C4-2B (cell line): ENCODE measurements at regions not wholly inside any gene's neighbourhood (a gene's known extent, or its start where the extent isn't known, plus 50 kb on each side); places are given as distances from the start of the nearest gene placed in this dataset.

Experiments used
- H3K27ac ChIP-seq: fragments of 450-650 bp; 2 replicates; pipeline ENCODE4 v1.5.1; 2017
- ZFX ChIP-seq: fragments of 450-650 bp; IDR thresholded peaks from 2 replicates; pipeline ENCODE4 v1.6.1; 2017
- TF ChIP-seq, protein P1 (sequence below): fragments of 450-650 bp; conservative IDR thresholded peaks from 2 replicates; pipeline ENCODE4 v1.5.1; 2017; ENCODE audit warnings: mild to moderate bottlenecking

DNA sequence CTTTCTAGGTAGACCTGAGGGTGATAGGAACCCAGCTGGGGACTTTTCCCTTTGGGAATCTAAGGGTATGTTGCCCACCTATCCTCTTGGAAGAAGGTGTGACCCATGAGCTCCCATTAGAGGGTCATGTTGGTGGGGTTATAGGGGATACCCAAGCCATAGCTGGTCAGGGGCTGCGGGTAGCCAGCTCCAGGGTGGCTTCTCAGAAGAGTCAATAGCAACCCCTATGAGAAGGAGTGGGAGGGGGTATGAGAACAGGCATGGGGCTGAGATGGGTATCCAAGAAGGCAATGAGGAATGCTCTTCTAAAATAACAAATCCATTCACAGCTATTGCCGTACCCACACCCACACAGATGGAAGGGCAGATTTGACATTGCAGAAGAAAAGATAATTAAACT, 217.8 kb downstream of the UACA start:
- no peak for TF ChIP-seq ZFX
- TF ChIP-seq, protein P1, sequence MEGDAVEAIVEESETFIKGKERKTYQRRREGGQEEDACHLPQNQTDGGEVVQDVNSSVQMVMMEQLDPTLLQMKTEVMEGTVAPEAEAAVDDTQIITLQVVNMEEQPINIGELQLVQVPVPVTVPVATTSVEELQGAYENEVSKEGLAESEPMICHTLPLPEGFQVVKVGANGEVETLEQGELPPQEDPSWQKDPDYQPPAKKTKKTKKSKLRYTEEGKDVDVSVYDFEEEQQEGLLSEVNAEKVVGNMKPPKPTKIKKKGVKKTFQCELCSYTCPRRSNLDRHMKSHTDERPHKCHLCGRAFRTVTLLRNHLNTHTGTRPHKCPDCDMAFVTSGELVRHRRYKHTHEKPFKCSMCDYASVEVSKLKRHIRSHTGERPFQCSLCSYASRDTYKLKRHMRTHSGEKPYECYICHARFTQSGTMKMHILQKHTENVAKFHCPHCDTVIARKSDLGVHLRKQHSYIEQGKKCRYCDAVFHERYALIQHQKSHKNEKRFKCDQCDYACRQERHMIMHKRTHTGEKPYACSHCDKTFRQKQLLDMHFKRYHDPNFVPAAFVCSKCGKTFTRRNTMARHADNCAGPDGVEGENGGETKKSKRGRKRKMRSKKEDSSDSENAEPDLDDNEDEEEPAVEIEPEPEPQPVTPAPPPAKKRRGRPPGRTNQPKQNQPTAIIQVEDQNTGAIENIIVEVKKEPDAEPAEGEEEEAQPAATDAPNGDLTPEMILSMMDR: no peak
- H3K27ac ChIP-seq: no peak overlapping the region

DNA sequence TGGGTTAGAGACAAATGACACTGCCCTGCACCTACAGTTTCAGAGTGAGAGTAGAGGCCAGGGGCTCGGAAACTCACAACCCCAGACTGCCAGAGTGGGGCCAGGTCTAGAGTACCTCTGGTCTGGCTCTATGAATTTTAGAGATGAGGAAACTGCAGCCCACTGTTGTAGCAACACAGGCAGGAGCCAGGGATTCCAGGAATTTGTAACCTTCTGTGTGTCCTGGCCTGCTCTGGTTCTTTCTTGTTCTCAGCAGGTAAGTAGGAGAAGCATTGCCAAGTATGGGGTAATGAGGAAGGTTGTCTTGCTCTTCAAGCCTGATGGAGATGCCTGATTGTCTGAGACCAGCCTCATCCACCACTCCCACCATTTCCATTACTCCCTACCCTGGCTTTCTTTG, 221.8 kb downstream of the UACA start:
- TF ChIP-seq ZFX: no peak
- TF ChIP-seq, protein P1: no peak
- H3K27ac ChIP-seq: no peak overlapping the region

DNA sequence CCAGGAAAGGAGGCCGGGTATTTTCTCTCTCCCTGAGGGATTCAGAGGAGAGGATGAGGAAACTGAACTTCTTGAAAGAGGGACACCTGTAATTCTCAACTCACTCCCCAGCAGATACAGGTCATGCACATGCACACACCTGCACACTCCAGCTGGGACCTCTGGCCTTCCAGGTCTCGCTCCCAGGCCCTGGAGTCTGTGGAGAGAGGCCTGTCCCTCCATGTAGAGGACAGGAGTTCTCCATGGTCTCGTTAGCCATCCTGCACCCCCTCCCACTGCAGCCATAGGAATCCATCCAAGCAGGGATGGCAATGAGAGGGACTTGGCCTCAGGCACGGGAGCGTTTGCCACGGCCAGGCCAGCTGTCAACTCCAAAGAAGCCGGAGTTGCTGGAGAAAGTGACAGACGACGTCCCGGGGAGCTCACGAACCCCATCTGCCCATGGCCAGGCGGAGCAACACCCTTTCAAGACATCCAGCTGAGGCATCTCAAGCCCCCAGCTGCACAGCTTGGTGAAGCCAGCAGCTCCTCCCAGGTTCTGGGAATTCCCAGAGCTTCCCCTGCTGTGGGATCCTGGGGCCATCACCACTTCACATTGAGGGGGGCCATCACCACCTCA, 223.3 kb downstream of the UACA start:
- no peak for TF ChIP-seq ZFX
- TF ChIP-seq, protein P1: no peak

DNA sequence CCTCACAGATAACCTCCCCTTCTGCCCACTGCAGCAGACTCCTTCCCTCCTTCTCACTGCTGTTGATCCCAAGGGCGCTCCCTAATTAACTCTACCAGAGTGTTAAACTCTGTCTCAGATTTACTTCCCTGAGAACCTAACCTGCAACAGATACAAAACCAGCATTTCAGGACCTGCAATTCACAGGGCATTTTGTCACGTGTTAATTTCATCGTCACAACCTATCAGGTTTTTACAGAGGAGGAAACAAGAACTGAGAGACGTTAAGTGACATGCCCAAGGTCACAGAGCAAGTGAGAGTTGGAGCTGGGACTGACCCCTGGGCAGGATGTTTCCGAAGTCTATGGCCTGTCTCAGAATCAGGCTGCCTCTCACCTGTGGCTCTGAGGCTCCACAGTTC, 223.9 kb downstream of the UACA start:
- H3K27ac ChIP-seq: peak overlapping the region; percentile 18
- no peak for TF ChIP-seq ZFX
- TF ChIP-seq, protein P1: no peak

More for the DNA sequence above, 223.3 kb downstream of the UACA start:
- H3K27ac ChIP-seq: peak overlapping the region; percentile 18

DNA sequence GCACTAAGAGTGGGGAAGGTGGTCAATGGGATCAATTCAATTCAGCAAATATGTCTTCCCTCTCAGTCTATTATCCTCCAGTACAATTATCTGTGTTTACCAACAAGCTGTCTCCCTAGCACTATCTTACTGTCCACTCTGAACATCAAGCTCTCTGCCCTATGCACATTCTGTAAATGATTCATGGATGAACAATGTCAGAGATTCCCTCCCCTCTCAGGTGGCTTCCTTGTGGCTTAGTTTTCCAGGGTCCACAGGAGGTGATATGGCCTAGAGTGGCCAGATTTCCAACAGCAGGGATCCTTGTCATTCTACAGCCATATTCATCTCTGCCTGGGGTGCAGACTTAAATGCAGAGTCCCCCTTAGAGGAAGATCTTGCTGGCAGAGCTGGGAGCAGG, 225.1 kb downstream of the UACA start:
- TF ChIP-seq ZFX: no peak
- TF ChIP-seq, protein P1: no peak
- H3K27ac ChIP-seq: no peak overlapping the region

DNA sequence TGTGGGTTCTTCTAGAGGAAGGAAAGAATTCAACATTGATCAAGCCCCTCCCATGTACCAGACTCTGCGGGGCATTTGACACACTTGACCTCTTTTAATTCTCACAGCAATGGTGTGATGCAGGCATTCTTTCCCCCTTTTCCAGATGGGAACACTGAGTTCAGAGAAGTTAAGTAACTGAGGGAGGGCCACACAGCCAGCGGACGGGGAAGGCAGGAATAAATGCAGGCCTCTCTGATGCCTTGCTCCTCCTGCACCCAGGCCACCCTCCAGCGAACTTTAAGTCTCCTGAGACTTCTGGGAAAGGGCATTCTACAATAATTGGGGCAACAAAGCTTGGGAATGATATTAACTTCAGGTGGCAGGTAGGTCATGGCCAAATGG, 227.4 kb downstream of the UACA start:
- H3K27ac ChIP-seq: no peak overlapping the region
- TF ChIP-seq ZFX: no peak
- TF ChIP-seq, protein P1: no peak

DNA sequence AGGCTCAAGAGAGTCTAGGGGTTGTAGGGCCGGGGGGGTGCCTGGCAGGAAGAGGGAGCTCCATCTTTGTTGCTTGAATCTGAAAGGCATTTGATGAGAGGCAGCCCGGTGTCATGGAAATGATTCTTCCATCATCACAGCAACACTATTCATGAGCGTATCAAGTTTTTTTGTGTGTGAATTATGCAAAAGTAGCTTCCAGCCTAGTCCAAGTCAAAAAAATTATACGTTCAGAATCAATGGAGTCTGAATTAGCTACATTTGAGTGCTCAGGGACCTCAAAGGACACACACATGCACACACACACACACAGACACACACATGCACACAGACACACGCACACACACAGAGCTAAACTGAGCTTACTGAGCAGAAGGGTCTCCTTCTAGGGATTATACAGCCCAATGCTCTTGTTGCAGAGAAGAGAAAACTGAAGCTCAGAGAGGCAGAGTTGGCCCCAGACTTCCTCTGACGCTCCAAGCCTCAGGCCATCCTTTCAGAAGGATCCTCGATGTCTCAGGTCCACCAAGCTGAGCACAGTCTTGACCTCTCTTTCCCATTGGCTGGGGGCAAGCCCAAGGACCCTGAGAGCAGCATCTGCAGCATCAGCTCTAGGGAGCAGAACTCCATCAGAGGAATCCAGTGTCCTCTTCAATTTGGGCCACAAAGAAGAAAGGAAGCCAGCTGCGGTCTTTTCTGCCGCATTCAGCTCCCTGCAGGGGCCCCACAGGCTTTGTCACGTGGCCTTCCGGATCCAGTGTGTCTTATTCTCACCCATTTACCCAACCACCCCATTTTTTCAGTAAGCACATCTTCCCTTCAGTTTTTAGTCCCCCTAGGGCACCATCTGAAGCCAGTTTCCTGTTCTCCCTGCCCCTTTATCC, 228.0 kb downstream of the UACA start:
- no peak overlapping the region for H3K27ac ChIP-seq
- no peak for TF ChIP-seq ZFX
- TF ChIP-seq, protein P1: no peak
